ELR (cell line): ENCODE measurements at regions not wholly inside any gene's neighbourhood (a gene's known extent, or its start where the extent isn't known, plus 50 kb on each side); places are given as distances from the start of the nearest gene placed in this dataset.

Experiments used
- DNase-seq: peaks from one replicate; pipeline ENCODE4 v3.0.0-alpha.2; 2015; ENCODE audit warnings: low read depth

- DNase-seq, result no peak
Measured at GRCh38 chr2:236718207-236718992, 148.8 kb downstream of the ACKR3 start.

GRCh38 chr2:236719192-236719635 lies 149.6 kb downstream of the ACKR3 start:
- DNase-seq, result no peak

- DNase-seq, result no peak
Measured at GRCh38 chr2:236720974-236721540, 151.4 kb downstream of the ACKR3 start.

GRCh38 chr2:236724200-236724599 lies 154.6 kb downstream of the ACKR3 start:
- no peak for DNase-seq

- no peak for DNase-seq
Measured at GRCh38 chr2:236726701-236727450, 157.3 kb downstream of the ACKR3 start.

GRCh38 chr2:236728916-236729670 lies 159.5 kb downstream of the ACKR3 start:
- no peak for DNase-seq

GRCh38 chr2:236730393-236730792 lies 160.8 kb downstream of the ACKR3 start:
- DNase-seq, result no peak

- peak; percentile 66 for DNase-seq
Measured at GRCh38 chr2:236731767-236732580, 162.3 kb downstream of the ACKR3 start.

- DNase-seq, result no peak
Measured at GRCh38 chr2:236733156-236733555, 163.5 kb downstream of the ACKR3 start.

GRCh38 chr2:236735825-236736238 lies 166.2 kb downstream of the ACKR3 start:
- no peak for DNase-seq

GRCh38 chr2:236738030-236738429 lies 168.4 kb downstream of the ACKR3 start:
- no peak for DNase-seq

GRCh38 chr2:236738896-236739295 lies 169.3 kb downstream of the ACKR3 start:
- no peak for DNase-seq

GRCh38 chr2:236739663-236740062 lies 170.0 kb downstream of the ACKR3 start:
- no peak for DNase-seq

- no peak for DNase-seq
Measured at GRCh38 chr2:236740506-236740905, 170.9 kb downstream of the ACKR3 start.

GRCh38 chr2:236743039-236743920 lies 173.7 kb downstream of the ACKR3 start:
- peak; percentile 57 for DNase-seq

GRCh38 chr2:236743921-236744280 lies 174.3 kb downstream of the ACKR3 start:
- DNase-seq, result no peak

- peak; percentile 73 for DNase-seq
Measured at GRCh38 chr2:236744281-236744705, 174.7 kb downstream of the ACKR3 start.

- no peak for DNase-seq
Measured at GRCh38 chr2:236744716-236745115, 175.1 kb downstream of the ACKR3 start.

- DNase-seq, result peak; percentile 75
Measured at GRCh38 chr2:236745420-236746210, 176.0 kb downstream of the ACKR3 start.
